NCI-H2196 (cell line): ENCODE measurements at regions not wholly inside any gene's neighbourhood (a gene's known extent, or its start where the extent isn't known, plus 50 kb on each side); places are given as distances from the start of the nearest gene placed in this dataset.

Experiments used
- DNase-seq: peaks from one replicate; lab custom pipeline; 2025; ENCODE audit not compliant: unreplicated experiment; lab: John Stamatoyannopoulos, UW

- DNase-seq = no peak
Measured at GRCh38 chr2:160996584-160996983, 163.6 kb upstream of the TANK start.

- no peak for DNase-seq
Measured at GRCh38 chr2:161004379-161004778, 155.8 kb upstream of the TANK start.

GRCh38 chr2:161005170-161005569, 155.1 kb upstream of the TANK start:
- no peak for DNase-seq

GRCh38 chr2:161008311-161008710, 151.9 kb upstream of the TANK start:
- DNase-seq = no peak

- DNase-seq = no peak
Measured at GRCh38 chr2:161010503-161011015, 149.7 kb upstream of the TANK start.

DNA sequence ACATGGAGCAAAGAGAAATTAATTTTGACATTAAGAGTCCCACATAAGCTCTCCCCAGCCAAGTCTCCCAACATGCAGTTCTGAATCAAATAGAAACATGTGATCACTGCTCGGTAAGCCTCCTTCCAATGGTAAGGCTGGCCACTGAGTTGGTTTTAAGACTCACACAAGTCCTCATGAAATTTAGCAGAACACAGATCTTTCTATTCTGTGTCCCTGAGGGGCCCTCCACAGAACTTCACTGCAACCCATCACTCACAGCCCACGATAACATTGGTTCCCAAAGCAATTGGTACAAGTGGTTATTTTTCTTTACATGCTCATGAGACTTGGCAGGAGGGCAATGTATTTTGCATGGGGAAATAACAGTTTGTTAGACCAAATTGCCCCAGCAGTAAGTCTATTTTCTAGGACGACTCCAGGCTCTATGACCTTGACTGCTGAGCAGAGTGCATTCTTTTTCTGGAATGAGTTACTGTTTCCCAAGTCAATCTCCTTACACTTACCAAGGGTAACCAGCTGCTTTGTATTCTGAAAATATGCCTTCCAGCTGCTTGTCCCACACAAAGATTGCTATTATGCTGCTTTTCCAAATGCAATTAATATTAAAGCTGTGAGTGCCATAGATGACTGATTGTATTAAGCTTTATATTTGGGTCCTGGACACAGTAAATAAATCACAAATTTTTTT, 142.3 kb upstream of the TANK start:
- DNase-seq = no peak

DNA sequence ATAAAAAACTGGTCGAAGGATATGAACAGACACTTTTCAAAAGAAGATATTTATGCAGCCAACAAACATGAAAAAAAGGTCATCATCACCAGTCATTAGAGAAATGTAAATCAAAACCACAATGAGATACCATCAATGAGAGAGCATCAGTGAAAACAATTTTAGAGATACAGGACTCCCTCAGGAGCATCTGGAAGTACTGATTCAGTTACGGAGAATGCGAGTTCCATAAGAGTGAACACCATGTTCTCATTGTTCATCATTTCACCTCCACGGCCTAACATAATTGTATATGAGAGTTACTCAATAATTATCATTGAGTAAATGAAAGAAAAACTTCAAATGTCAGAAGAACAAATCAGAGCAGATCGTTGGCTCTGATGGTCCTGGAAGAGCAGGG, 140.9 kb upstream of the TANK start:
- DNase-seq = no peak

DNA sequence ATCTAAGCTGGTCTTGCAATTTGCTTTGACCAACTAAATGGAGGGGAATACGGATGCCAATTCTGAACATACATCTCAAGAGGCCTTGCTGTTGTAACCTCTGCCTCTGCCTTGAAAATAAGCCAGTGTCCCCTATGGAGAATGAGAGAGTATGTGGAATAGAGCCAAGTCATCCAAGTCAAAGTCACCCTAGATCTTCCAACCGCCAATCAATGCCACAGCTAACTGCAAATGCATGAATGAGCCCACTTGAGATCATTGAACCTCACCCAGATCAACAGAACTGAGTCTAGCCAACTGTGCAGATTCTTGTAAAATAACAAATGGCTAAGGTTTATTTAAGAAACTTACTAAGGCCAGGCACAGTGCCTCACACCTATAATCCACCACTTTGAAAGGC, 139.8 kb upstream of the TANK start:
- DNase-seq = no peak

DNA sequence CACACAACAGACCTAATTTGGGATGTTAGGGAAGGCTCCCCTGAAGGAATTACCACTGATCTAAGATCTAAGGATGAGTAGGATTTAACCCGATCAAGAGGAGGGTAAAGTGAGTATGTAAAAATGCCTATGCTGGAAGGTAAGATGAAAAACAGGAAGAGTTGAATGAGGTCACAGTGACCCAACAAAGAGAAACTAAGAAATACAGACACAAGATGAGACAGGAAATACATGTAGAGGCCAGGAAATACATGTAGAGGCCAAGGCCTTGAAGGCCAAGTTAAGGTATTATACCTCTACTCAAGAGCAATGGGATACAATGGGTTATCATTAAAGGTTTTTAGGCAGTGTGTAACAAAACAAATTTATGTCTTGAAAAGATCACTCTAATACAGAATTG, 131.6 kb upstream of the TANK start:
- no peak for DNase-seq

DNA sequence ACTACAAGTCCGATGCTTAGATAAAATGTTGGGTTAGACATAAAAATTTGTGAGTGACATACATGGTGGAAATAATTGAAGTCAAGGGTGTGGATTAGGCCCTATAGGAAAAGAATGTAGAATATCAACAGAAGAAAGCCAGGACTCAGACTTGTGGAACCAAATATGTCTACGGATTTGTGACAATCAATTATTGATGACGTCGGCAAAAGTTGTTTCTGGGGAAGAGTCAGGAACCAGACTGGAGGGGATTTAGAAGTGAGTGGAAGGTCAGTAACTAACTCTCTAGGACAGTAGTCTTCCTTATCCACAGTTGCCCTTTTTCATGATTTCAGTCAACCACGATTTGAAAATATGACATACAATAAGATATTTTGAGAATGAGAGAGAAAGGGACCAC, 130.9 kb upstream of the TANK start:
- no peak for DNase-seq

DNA sequence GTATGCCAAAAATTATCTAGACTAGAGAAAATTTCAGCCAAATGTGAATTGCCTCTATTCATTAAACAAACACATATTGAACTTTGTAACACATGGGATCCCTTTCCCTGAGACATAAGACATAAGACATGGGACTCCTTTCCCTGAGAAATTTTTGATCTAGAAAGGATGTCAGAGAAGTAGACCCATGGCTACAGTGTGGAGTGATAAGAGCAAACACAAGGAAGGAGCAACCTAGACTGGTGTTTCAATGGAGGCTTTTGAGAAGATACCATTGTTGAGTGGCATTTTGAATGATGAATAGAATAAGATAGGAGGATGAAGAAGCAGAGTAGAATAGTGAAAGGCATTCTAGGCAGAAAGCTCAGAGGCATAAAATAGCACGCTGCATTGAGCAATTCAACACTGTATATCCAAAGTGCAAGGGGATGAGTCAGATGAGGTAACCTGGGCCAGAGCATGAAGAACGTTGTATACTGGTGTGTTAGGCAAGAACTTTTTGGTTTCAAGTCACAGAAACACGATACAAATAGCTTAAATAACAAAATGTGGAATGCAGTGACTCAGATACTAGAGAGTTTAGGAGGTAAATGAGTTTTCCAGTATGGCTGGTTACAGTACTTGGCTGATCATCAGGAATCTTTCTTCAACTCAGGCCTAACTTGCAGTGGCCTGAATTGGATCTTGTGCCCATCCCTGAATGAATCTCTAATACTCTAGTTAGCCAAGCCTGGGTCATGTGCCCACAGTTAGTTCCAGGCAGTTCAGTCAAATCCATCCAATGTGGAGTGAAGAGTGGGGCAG, 129.8 kb upstream of the TANK start:
- no peak for DNase-seq

GRCh38 chr2:161031511-161031910, 128.7 kb upstream of the TANK start:
- no peak for DNase-seq

- DNase-seq = no peak
Measured at GRCh38 chr2:161032635-161033034, 127.6 kb upstream of the TANK start.

- DNase-seq = no peak
Measured at GRCh38 chr2:161033059-161033660, 127.1 kb upstream of the TANK start.

- DNase-seq = no peak
Measured at GRCh38 chr2:161036926-161037325, 123.3 kb upstream of the TANK start.

DNA sequence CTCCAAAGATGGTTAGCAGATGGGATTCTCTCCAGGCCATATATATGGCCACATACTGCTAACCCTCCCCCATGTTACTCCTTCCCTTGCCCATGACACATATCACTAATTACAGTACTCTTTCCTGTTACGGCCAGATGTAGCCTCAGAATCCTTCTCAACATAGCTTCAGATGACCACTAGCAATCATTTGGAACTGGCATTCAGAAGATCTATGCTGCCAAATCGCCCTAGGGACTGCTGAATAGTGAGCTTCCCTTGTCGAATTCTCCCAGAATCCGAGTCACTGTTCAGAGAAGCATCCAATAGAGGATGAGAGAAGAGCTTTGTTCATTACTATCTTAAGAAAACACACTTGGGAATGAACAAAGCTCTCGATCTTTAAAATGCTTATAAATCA, 121.2 kb upstream of the TANK start:
- DNase-seq = no peak

DNA sequence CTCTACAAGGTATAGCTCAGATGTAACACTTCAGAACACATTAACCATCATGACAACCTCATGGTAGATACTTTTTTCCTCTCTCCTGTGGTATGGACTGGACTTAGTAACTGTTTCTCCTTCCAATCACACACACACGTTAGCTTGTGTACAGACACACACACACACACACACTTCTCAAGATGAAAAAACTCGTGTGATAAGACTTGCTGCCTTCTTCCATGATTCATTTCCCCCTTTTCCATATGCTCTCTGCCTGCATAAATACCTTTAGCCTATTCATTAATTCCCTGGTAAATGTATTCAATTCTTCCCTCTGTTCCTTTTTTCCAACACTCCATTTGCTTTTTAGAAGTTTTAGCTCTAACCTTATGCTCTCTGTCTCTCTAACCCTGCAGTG, 118.9 kb upstream of the TANK start:
- no peak for DNase-seq

DNA sequence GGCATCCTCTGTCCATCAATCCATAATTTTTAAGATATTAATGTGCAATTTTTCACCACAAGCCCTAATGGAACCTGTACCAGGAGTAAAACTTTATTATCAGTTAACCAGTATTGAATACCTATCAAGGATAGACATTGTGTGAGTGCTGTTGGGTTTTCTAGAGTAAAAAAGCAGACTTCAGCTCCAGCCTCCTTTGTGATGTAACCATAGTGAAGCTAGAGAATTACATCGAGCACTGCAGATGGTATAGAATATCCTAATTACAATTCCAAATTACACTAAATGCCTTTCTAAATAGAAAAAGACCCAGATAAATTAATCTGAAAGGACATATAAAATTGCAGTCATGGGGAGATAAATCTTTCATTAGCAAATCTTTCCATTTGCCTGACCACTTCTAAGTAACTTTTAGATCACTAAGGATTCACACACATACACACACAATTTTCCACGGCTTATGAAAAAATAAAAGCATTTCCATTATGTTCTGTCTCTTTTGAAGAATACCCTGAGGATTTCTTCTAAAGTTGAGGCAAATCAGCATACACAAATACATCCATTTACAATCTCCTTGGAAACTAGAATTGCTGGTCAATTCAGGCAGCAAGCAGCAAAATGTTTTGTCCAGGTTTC, 117.1 kb upstream of the TANK start:
- DNase-seq = no peak

DNA sequence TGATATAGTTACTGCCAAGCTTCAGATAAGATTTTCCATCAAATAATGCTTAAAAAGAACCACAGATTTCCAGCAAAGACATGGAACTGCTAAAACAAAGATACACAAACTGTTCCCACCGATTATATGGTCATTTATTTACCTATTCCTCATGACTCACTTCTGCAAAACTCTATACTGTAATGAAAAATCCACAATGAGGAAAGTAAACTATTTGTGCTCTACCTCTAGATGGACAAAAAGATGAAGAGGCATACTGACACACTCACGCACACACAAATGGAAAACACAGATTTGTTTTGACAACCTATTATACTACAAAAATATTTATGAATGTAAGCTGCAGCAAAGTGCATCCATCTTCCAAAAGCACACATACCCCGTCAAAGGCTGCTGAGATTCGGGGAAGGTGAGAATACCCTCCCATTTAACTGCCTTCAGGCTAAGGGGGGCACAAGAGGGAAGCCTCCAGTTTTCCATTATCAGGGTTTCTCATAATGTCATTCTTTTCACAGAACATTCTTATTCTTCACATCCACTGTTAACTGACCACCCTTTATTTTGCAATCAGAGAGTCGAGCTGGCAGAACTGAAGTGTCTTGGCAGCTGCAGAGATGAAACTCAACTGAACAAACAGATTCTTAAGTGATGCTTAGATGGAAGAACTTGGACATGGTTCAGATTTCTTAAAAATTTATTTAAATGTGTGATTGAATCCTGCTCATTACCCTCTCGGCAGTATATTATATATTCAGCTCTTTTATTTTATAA, 115.9 kb upstream of the TANK start:
- DNase-seq = no peak

DNA sequence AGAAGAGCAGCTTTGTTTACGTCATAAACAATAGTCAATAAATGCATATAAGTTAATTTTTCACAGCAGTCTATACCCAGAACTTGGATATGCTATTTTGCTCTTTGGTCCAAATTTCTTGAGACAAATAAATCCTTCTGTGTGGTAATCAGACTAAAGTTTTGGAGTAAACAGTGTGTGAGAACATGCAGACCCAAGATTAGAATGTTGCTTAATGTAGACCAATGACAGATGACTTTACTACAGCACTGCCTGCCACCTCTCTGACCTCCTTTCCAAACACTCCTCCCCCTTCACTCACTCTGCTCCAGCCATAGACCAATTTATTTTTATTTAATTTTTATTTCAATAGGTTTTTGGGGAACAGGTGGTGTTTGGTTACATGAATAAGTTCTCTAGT, 115.3 kb upstream of the TANK start:
- DNase-seq = no peak

- no peak for DNase-seq
Measured at GRCh38 chr2:161045726-161046125, 114.5 kb upstream of the TANK start.
